Right lobe of liver (tissue), 4 donors: ENCODE measurements at regions not wholly inside any gene's neighbourhood (a gene's known extent, or its start where the extent isn't known, plus 50 kb on each side); places are given as distances from the start of the nearest gene placed in this dataset.

Experiments used
- CTCF ChIP-seq, 4 donors: fragments of 200-600 bp in 3 of 4; fragments of 450-650 bp in 1 of 4; IDR thresholded peaks; one replicate each; pipeline versions ENCODE4 v1.5.1 to v1.8.0; 2016 to 2022; ENCODE audit warnings: antibody characterized with exemption in 4 of 4, mild to moderate bottlenecking in 2 of 4
- POLR2A ChIP-seq: fragments of 450-650 bp; IDR thresholded peaks from one replicate; pipeline ENCODE4 v1.6.1; 2017; ENCODE audit warnings: antibody characterized with exemption, mild to moderate bottlenecking
- donor health status: DM: no; HTN: no; CAD: no.
- donor health status: DM: no; HTN: no; CAD: no.
- donor health status: DM: no; HTN: yes; CAD: no.

GRCh38 chr12:111102102-111102739 is 181.8 kb upstream of the MYL2 start:
- TF ChIP-seq CTCF (IDR thresholded peaks at IDR 0.05) = no peak
- TF ChIP-seq POLR2A = no peak
